SK-N-SH (cell line): ENCODE measurements at regions not wholly inside any gene's neighbourhood (a gene's known extent, or its start where the extent isn't known, plus 50 kb on each side); places are given as distances from the start of the nearest gene placed in this dataset.

ENCODE experiments used
- CTCF ChIA-PET: fragments of 300-600, 350-600 bp; formaldehyde crosslinking; extraction: SDS; loops from one replicate; lab custom pipeline; 2021; lab: Yijun Ruan, JAX
- POLR2A ChIA-PET: fragments of 350-600 bp; sonication (Branson Sonifier 250); formaldehyde crosslinking; extraction: SDS; loops from one replicate; lab custom pipeline; 2020; ENCODE audit warnings: antibody characterized with exemption, inconsistent platforms; lab: Yijun Ruan, JAX
- DNase-seq: peaks from one replicate; pipeline ENCODE4 v3.0.0; 2012
- H2AFZ ChIP-seq: fragments of 200-600 bp; sonication (generic); 2 replicates; pipeline ENCODE4 v1.8.1; 2016; ENCODE audit warnings: antibody characterized with exemption, mild to moderate bottlenecking, low read depth
- H3F3A ChIP-seq: fragments of 200-600 bp; sonication (generic); replicated peaks from 2 replicates; pipeline ENCODE3; 2016; ENCODE audit warnings: antibody characterized with exemption, mild to moderate bottlenecking; ENCODE audit not compliant: insufficient read depth
- H3K27ac ChIP-seq, 2 experiments: fragments of 200-500 bp in 1 of 2; fragments of 200-600 bp in 1 of 2; sonication (Bioruptor generic) in 1 of 2; sonication (generic), shearing (Covaris generic) in 1 of 2; 2 replicates each; pipeline versions ENCODE4 v1.5.1 to v1.6.1; 2014 to 2016; ENCODE audit warnings: low read depth in 2 of 2, inconsistent platforms in 1 of 2, low read length in 1 of 2, mild to moderate bottlenecking in 1 of 2, mixed read lengths in 1 of 2
- H3K27me3 ChIP-seq: fragments of 200-600 bp; sonication (generic), shearing (Covaris generic); 2 replicates; pipeline ENCODE4 v1.6.1; 2016; ENCODE audit warnings: mixed run types; ENCODE audit not compliant: insufficient read depth
- H3K36me3 ChIP-seq, 2 experiments: fragments of 200-500 bp in 1 of 2; fragments of 200-600 bp in 1 of 2; sonication (Bioruptor generic) in 1 of 2; sonication (generic) in 1 of 2; replicated peaks in 1 of 2; 2 replicates each; pipeline versions ENCODE3 to v1.5.1; 2014 to 2016; ENCODE audit warnings: low read length in 1 of 2, mild to moderate bottlenecking in 1 of 2; ENCODE audit not compliant: insufficient read depth in 2 of 2, control insufficient read depth in 1 of 2
- H3K4me1 ChIP-seq, 2 experiments: fragments of 200-500 bp in 1 of 2; fragments of 200-600 bp in 1 of 2; sonication (Bioruptor generic) in 1 of 2; sonication (generic), shearing (Covaris generic) in 1 of 2; 2 replicates each; pipeline versions ENCODE4 v1.5.1 to v1.6.1; 2014 to 2016; ENCODE audit warnings: low read depth in 1 of 2, low read length in 1 of 2, mixed run types in 1 of 2; ENCODE audit not compliant: insufficient read depth in 2 of 2, control insufficient read depth in 1 of 2
- H3K4me2 ChIP-seq: fragments of 200-600 bp; sonication (generic), shearing (Covaris generic); 2 replicates; pipeline ENCODE4 v1.6.1; 2017; ENCODE audit warnings: mixed run types
- H3K4me3 ChIP-seq, 2 experiments: fragments of 200-500 bp in 1 of 2; fragments of 200-600 bp in 1 of 2; sonication (Bioruptor generic) in 1 of 2; sonication (generic), shearing (Covaris generic) in 1 of 2; 2 replicates each; pipeline versions ENCODE4 v1.5.1 to v1.8.1; 2014 to 2016; ENCODE audit warnings: low read depth in 2 of 2, inconsistent platforms in 1 of 2, low read length in 1 of 2, mild to moderate bottlenecking in 1 of 2, mixed read lengths in 1 of 2, moderate library complexity in 1 of 2
- H3K79me2 ChIP-seq: fragments of 200-600 bp; sonication (generic); 2 replicates; pipeline ENCODE4 v1.8.1; 2017; ENCODE audit warnings: mild to moderate bottlenecking; ENCODE audit not compliant: insufficient read depth
- H3K9ac ChIP-seq: fragments of 200-600 bp; sonication (generic); 2 replicates; pipeline ENCODE4 v1.6.1; 2017; ENCODE audit warnings: mixed run types
- H3K9me2 ChIP-seq: fragments of 200-600 bp; sonication (generic); 2 replicates; pipeline ENCODE4 v1.6.1; 2017; ENCODE audit warnings: mixed run types
- H3K9me3 ChIP-seq: fragments of 200-600 bp; sonication (generic); 2 replicates; pipeline ENCODE4 v1.6.1; 2017; ENCODE audit warnings: mixed run types, mild to moderate bottlenecking, moderate library complexity
- H4K20me1 ChIP-seq: fragments of 200-600 bp; sonication (generic); 2 replicates; pipeline ENCODE4 v1.6.1; 2017; ENCODE audit warnings: mild to moderate bottlenecking, mixed run types; ENCODE audit not compliant: insufficient read depth
- CHD2 ChIP-seq: fragments of 150-350 bp; IDR thresholded peaks from 2 replicates; pipeline ENCODE4 v1.6.1; 2018; ENCODE audit warnings: low read length; ENCODE audit not compliant: partially characterized antibody
- CTCF ChIP-seq: fragments of 200-600 bp; sonication (generic); IDR thresholded peaks from 2 replicates; pipeline ENCODE4 v1.6.1; 2017; ENCODE audit warnings: antibody characterized with exemption, mild to moderate bottlenecking, moderate library complexity
- EP300 ChIP-seq, 2 experiments: IDR thresholded peaks; 2 replicates each; pipeline versions ENCODE4 v1.4.0 to v1.6.1; 2012; ENCODE audit warnings: borderline replicate concordance in 1 of 2, low read depth in 1 of 2, low read length in 1 of 2
- IRF3 ChIP-seq: fragments of 150-350 bp; IDR thresholded peaks from 2 replicates; pipeline ENCODE4 v1.6.1; 2016; ENCODE audit warnings: mild to moderate bottlenecking, low read depth, low read length
- JUND ChIP-seq: IDR thresholded peaks from 2 replicates; pipeline ENCODE4 v1.4.0; 2012
- MAX ChIP-seq: IDR thresholded peaks from 2 replicates; pipeline ENCODE4 v1.4.0; 2012; ENCODE audit warnings: low read depth
- RCOR1 ChIP-seq: fragments of 150-350 bp; IDR thresholded peaks from 2 replicates; pipeline ENCODE4 v1.6.1; 2017; ENCODE audit warnings: antibody characterized with exemption, low read length
- REST ChIP-seq: IDR thresholded peaks from 2 replicates; pipeline ENCODE4 v1.6.1; 2012; ENCODE audit warnings: mild to moderate bottlenecking, low read depth, low read length, moderate library complexity
- RFX5 ChIP-seq: IDR thresholded peaks from 2 replicates; pipeline ENCODE4 v1.6.1; 2012; ENCODE audit warnings: mild to moderate bottlenecking, improper control_type of control experiment, low read length
- RXRA ChIP-seq: IDR thresholded peaks from 2 replicates; pipeline ENCODE4 v1.4.0; 2012; ENCODE audit warnings: low read depth, mild to moderate bottlenecking, borderline replicate concordance
- SIN3A ChIP-seq: IDR thresholded peaks from 2 replicates; pipeline ENCODE4 v1.6.1; 2012; ENCODE audit warnings: low read depth, mild to moderate bottlenecking, low read length, moderate library complexity, borderline replicate concordance
- USF1 ChIP-seq: IDR thresholded peaks from 2 replicates; pipeline ENCODE4 v1.4.0; 2012; ENCODE audit warnings: low read depth, borderline replicate concordance
- YY1 ChIP-seq: IDR thresholded peaks from 2 replicates; pipeline ENCODE4 v1.4.0; 2012; ENCODE audit warnings: low read depth, mild to moderate bottlenecking
- WGBS: methylation state at CpG from one replicate; pipeline ENCODE4 v1.1.6; 2017; ENCODE audit warnings: low lambda C conversion rate; 5-methylcytosine and 5-hydroxymethylcytosine counted together

GRCh38 chr12:66860752-66861750 is 182.2 kb upstream of the GRIP1 start (continued):
- peak; percentile 96 for TF ChIP-seq CTCF
- no peak for TF ChIP-seq IRF3
- TF ChIP-seq CHD2, result no peak
- TF ChIP-seq RFX5, result 0 out of 2 replicates have a peak, but pooled peaks have one; percentile 42
- no peak for TF ChIP-seq EP300 (IDR thresholded peaks at IDR 0.05; ENCODE audit: borderline replicate concordance in 1 of 2, low read depth in 1 of 2, low read length in 1 of 2)
- TF ChIP-seq USF1, result no peak
- TF ChIP-seq RCOR1, result no peak
- no peak for TF ChIP-seq SIN3A
- TF ChIP-seq JUND, result no peak

- no peaks in the 10 kb centered on the region for H3K36me3 ChIP-seq
- no peak overlapping the region for H3K9ac ChIP-seq
- POLR2A ChIA-PET, result no interaction called here
- 7% methylated on average over 3 of the region's 3 CpGs for WGBS
- DNase-seq, result no peak
- CTCF ChIA-PET, result no interaction called here
- H4K20me1 ChIP-seq, result no peaks in the 10 kb centered on the region
- H3K9me2 ChIP-seq, result no peaks in the 10 kb centered on the region
- TF ChIP-seq RXRA (no peak), YY1 (no peak), MAX (no peak), REST (no peak)
- no peak overlapping the region for H2AFZ ChIP-seq
- H3K27ac ChIP-seq, result no peak overlapping the region
- H3K27me3 ChIP-seq, result no peaks in the 10 kb centered on the region
- no peak overlapping the region for H3K4me2 ChIP-seq
- H3K79me2 ChIP-seq, result no peaks in the 10 kb centered on the region
- no peaks in the 10 kb centered on the region for H3K4me1 ChIP-seq
- no peaks in the 10 kb centered on the region for H3F3A ChIP-seq
- H3K9me3 ChIP-seq, result no peaks in the 10 kb centered on the region
- no peak overlapping the region for H3K4me3 ChIP-seq
These were observed 183.6 kb upstream of the GRIP1 start for GRCh38 chr12:66862356-66862985.
